Cardiac muscle cell (in vitro differentiated cells and primary cell): ENCODE measurements at regions not wholly inside any gene's neighbourhood (a gene's known extent, or its start where the extent isn't known, plus 50 kb on each side); places are given as distances from the start of the nearest gene placed in this dataset.
"Not testable (repeated sequence)": the region's sequence is repeated elsewhere in the genome, so short reads cannot be mapped to it uniquely, and the experiment has no call there.

Experiments used
- DNase-seq, 2 donors: peaks; one replicate each; pipeline versions ENCODE4 v3.0.0 to v3.0.0-alpha.2; 2010 to 2017; ENCODE audit warnings: low read depth in 1 of 2, low spot score in 1 of 2
- H3K27ac ChIP-seq: fragments of 200-600 bp; sonication (generic); 2 replicates; pipeline ENCODE4 v1.5.1; 2016
- H3K27me3 ChIP-seq: fragments of 200-600 bp; sonication (generic); 2 replicates; pipeline ENCODE4 v1.6.0; 2016; ENCODE audit warnings: control low read depth
- H3K36me3 ChIP-seq: fragments of 200-600 bp; sonication (generic); 2 replicates; pipeline ENCODE4 v1.5.1; 2016; ENCODE audit warnings: control low read depth
- H3K4me1 ChIP-seq: fragments of 200-600 bp; sonication (generic); 2 replicates; pipeline ENCODE4 v1.8.1; 2017; ENCODE audit warnings: low read depth, mild to moderate bottlenecking, mixed run types
- H3K4me3 ChIP-seq: fragments of 200-600 bp; sonication (generic); 2 replicates; pipeline ENCODE4 v1.5.1; 2016; ENCODE audit warnings: mild to moderate bottlenecking
- H3K9me3 ChIP-seq: fragments of 200-600 bp; sonication (generic); 2 replicates; pipeline ENCODE4 v1.5.1; 2017; ENCODE audit warnings: low read depth, mild to moderate bottlenecking, control low read depth
- CTCF ChIP-seq: IDR thresholded peaks from 2 replicates; pipeline ENCODE4 v1.5.1; 2012; ENCODE audit warnings: low read depth, mild to moderate bottlenecking, low read length

GRCh38 chr14:23881282-23881681, 72.3 kb upstream of the DHRS4 start:
- Histone ChIP-seq H3K9me3 (no peaks in the 10 kb centered on the region), H3K27me3 (no peaks in the 10 kb centered on the region), H3K4me3 (no peak overlapping the region), H3K4me1 (no peaks in the 10 kb centered on the region), H3K36me3 (no peaks in the 10 kb centered on the region), H3K27ac (no peak overlapping the region)
- no peak for TF ChIP-seq CTCF
- DNase-seq, result no peak

GRCh38 chr14:23883684-23884540, 69.7 kb upstream of the DHRS4 start:
- H3K4me3 ChIP-seq, result no peak overlapping the region
- H3K9me3 ChIP-seq, result no peaks in the 10 kb centered on the region
- no peaks in the 10 kb centered on the region for H3K27me3 ChIP-seq
- H3K4me1 ChIP-seq, result no peaks in the 10 kb centered on the region
- TF ChIP-seq CTCF, result no peak
- no peaks in the 10 kb centered on the region for H3K36me3 ChIP-seq
- H3K27ac ChIP-seq, result no peak overlapping the region
- DNase-seq, result no peak

GRCh38 chr14:23884541-23884904, 69.0 kb upstream of the DHRS4 start:
- Histone ChIP-seq H3K36me3 (no peaks in the 10 kb centered on the region), H3K4me1 (no peaks in the 10 kb centered on the region), H3K27me3 (no peaks in the 10 kb centered on the region), H3K9me3 (no peaks in the 10 kb centered on the region), H3K27ac (no peak overlapping the region), H3K4me3 (no peak overlapping the region)
- no peak for TF ChIP-seq CTCF
- DNase-seq, result no peak

- no peak overlapping the region for H3K4me3 ChIP-seq
- TF ChIP-seq CTCF, result no peak
- no peaks in the 10 kb centered on the region for H3K27me3 ChIP-seq
- H3K4me1 ChIP-seq, result no peaks in the 10 kb centered on the region
- no peaks in the 10 kb centered on the region for H3K36me3 ChIP-seq
- no peak overlapping the region for H3K27ac ChIP-seq
- H3K9me3 ChIP-seq, result no peaks in the 10 kb centered on the region
- no peak for DNase-seq
Observed at GRCh38 chr14:23887536-23887935, 66.0 kb upstream of the DHRS4 start.

- not testable (repeated sequence) for H3K36me3 ChIP-seq, DNase-seq, H3K9me3 ChIP-seq, H3K27me3 ChIP-seq, H3K4me3 ChIP-seq, H3K4me1 ChIP-seq, H3K27ac ChIP-seq
Observed at GRCh38 chr14:23891717-23892116, 61.9 kb upstream of the DHRS4 start.

GRCh38 chr14:23892289-23892688, 61.3 kb upstream of the DHRS4 start:
- not testable (repeated sequence) for H3K4me1 ChIP-seq, H3K4me3 ChIP-seq, H3K27me3 ChIP-seq, H3K27ac ChIP-seq, H3K9me3 ChIP-seq, H3K36me3 ChIP-seq, DNase-seq
